ENCODE measurements at regions not wholly inside any gene's neighbourhood (a gene's known extent, or its start where the extent isn't known, plus 50 kb on each side); places are given as distances from the start of the nearest gene placed in this dataset.

GRCh38 chr18:29588446-29589100 lies 1411.6 kb upstream of the CDH2 start:
- no peak overlapping the region for H3K27ac ChIP-seq
- TF ChIP-seq ZFX (IDR thresholded peaks at IDR 0.05; ENCODE audit: borderline replicate concordance): no peak
- TF ChIP-seq, protein P1, sequence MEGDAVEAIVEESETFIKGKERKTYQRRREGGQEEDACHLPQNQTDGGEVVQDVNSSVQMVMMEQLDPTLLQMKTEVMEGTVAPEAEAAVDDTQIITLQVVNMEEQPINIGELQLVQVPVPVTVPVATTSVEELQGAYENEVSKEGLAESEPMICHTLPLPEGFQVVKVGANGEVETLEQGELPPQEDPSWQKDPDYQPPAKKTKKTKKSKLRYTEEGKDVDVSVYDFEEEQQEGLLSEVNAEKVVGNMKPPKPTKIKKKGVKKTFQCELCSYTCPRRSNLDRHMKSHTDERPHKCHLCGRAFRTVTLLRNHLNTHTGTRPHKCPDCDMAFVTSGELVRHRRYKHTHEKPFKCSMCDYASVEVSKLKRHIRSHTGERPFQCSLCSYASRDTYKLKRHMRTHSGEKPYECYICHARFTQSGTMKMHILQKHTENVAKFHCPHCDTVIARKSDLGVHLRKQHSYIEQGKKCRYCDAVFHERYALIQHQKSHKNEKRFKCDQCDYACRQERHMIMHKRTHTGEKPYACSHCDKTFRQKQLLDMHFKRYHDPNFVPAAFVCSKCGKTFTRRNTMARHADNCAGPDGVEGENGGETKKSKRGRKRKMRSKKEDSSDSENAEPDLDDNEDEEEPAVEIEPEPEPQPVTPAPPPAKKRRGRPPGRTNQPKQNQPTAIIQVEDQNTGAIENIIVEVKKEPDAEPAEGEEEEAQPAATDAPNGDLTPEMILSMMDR (IDR thresholded peaks at IDR 0.05): no peak

DNA sequence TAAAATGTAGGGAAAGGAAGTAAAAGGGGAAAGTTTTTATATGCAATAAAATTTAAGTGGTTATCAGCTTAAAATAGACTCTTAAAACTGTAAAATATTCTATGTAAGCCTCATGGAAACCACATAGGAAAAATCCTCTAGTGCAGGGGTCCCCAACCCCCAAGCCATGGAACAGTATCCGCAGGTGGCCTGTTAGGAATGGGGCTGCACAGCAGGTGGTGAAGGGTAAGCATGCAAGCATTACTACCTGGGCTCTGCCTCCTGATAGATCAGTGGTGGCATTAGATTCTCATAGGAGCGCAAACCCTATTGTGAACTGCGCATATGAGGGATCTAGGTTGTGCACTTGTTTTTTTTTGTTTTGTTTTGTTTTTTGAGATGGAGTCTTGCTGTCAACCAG lies 1409.3 kb upstream of the CDH2 start:
- TF ChIP-seq, protein P1 (IDR thresholded peaks at IDR 0.05): no peak
- TF ChIP-seq ZFX (IDR thresholded peaks at IDR 0.05; ENCODE audit: borderline replicate concordance): no peak
- no peak overlapping the region for H3K27ac ChIP-seq

- no peak overlapping the region for H3K27ac ChIP-seq
- TF ChIP-seq, protein P1 (IDR thresholded peaks at IDR 0.05): no peak
- no peak for TF ChIP-seq ZFX (IDR thresholded peaks at IDR 0.05; ENCODE audit: borderline replicate concordance)
Measured at GRCh38 chr18:29560270-29560669, 1383.3 kb upstream of the CDH2 start.

- H3K27ac ChIP-seq: no peak overlapping the region
- TF ChIP-seq ZFX (IDR thresholded peaks at IDR 0.05; ENCODE audit: borderline replicate concordance): no peak
- TF ChIP-seq, protein P1 (IDR thresholded peaks at IDR 0.05): no peak
Measured at GRCh38 chr18:29556070-29556469, 1379.1 kb upstream of the CDH2 start.

DNA sequence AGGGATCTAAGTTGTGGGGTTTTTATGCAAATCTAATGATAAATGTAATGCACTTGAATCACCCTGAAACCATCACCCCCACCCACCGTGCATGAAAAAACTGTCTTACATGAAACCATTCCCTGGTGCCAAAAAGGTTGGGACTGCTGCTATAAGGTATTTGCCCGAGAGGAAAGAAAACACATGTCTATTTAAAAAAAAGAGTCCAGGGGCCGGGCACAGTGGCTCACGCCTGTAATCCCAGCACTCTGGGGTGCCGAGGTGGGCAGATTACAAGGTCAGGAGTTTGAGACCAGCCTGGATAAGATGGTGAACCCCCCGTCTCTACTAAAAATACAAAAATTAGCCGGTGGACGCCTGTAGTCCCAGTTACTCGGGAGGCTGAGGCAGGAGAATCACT lies 1372.8 kb upstream of the CDH2 start:
- TF ChIP-seq ZFX (IDR thresholded peaks at IDR 0.05; ENCODE audit: borderline replicate concordance): no peak
- TF ChIP-seq, protein P1 (IDR thresholded peaks at IDR 0.05): no peak
- no peak overlapping the region for H3K27ac ChIP-seq

DNA sequence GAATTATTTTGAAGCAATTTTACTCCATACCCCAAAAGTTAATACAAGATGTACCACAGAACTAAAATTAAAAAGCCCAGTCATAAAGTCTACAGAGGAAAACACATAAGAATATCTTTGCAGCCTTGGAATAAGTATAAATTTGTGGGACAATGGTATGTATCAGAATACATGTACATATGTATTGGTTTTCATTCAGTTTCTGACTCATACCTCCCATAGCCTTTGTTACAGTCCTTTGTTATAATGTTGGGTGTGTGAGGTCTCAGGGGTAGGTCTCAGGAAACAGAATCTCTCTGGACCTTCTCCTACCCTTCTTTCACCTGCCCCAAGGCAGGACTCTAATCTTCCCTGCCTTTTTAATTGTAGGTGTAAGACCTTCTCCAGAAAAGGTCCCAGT lies 1370.7 kb upstream of the CDH2 start:
- TF ChIP-seq, protein P1 (IDR thresholded peaks at IDR 0.05): no peak
- TF ChIP-seq ZFX (IDR thresholded peaks at IDR 0.05; ENCODE audit: borderline replicate concordance): no peak
- H3K27ac ChIP-seq: no peak overlapping the region

DNA sequence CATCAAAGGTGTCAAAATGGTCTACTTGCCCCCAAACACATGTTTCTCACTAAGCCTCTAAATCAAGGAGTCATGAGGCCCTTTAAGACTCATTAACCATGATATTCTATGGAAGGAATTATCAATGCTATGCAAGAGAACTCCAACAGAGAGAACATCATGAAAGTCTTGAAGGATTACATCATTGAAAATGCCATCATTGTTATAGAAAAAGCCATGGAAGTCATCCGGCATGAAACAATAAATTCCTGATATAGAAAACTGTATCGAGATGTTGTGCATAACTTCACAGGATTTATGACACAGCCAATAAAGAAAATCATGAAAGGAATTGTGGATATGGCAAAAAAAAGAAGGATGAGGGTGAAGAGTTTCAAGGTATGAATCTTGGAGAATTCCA lies 1363.6 kb upstream of the CDH2 start:
- no peak overlapping the region for H3K27ac ChIP-seq

More for the DNA sequence above, 1363.6 kb upstream of the CDH2 start:
- no peak for TF ChIP-seq ZFX (IDR thresholded peaks at IDR 0.05; ENCODE audit: borderline replicate concordance)
- TF ChIP-seq, protein P1 (IDR thresholded peaks at IDR 0.05): no peak
